GM10266 (cell line): ENCODE measurements at regions not wholly inside any gene's neighbourhood (a gene's known extent, or its start where the extent isn't known, plus 50 kb on each side); places are given as distances from the start of the nearest gene placed in this dataset.

Experiments used
- DNase-seq: peaks from one replicate; pipeline ENCODE4 v3.0.0; 2012; ENCODE audit errors: extremely low spot score
- TF ChIP-seq, protein P1 (sequence below): IDR thresholded peaks from 2 replicates; pipeline ENCODE4 v1.5.1; 2012; ENCODE audit warnings: mild to moderate bottlenecking, low read depth; ENCODE audit not compliant: control insufficient read depth, insufficient read depth; ENCODE audit errors: missing control alignments

DNA sequence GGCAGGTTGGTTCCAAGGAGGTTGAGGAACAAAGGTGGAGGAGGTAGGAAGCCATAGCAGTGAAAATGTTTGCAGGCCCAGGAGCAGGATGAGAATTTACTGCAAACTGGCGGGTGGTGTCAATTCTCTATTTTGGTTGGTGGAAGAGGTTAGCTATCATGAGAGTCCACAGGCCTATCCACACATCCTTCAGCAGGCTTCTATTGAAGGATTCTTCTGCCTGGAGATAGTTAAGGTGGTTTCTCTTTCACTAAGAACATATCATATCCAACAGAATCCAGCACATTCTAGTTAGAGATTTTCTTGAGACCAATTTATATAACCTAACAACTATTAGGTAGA is 68.9 kb upstream of the DYRK2 start:
- TF ChIP-seq, protein P1, sequence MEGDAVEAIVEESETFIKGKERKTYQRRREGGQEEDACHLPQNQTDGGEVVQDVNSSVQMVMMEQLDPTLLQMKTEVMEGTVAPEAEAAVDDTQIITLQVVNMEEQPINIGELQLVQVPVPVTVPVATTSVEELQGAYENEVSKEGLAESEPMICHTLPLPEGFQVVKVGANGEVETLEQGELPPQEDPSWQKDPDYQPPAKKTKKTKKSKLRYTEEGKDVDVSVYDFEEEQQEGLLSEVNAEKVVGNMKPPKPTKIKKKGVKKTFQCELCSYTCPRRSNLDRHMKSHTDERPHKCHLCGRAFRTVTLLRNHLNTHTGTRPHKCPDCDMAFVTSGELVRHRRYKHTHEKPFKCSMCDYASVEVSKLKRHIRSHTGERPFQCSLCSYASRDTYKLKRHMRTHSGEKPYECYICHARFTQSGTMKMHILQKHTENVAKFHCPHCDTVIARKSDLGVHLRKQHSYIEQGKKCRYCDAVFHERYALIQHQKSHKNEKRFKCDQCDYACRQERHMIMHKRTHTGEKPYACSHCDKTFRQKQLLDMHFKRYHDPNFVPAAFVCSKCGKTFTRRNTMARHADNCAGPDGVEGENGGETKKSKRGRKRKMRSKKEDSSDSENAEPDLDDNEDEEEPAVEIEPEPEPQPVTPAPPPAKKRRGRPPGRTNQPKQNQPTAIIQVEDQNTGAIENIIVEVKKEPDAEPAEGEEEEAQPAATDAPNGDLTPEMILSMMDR, result no peak
- DNase-seq, result no peak

DNA sequence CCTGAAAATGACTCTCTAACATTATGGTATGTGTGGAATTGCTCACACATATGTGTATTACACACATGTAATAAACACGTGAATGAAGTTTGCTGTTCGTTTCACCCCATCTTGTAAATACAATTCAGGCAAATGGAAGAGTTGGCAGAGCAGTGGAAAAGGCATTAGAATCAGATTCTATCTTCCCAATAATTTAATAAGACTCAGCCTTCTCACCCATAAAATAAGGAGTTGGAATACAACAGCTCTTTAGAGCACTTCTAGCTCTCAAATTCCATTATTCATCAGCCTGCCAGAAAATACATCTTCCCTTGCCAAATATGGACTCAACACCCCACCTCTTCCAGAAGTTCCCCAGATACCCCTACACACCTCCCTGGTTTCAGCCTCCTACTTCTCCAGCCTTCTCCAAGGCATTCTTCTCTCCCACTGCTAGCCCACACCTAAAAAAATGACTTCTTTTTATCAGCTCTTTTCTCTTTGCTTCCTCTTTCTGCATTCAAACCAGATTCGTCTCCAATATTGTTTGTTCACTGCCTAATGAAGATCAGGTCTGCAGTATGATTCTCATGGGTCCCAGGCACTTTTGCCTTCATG is 66.2 kb upstream of the DYRK2 start:
- TF ChIP-seq, protein P1, result no peak
- DNase-seq, result no peak

DNA sequence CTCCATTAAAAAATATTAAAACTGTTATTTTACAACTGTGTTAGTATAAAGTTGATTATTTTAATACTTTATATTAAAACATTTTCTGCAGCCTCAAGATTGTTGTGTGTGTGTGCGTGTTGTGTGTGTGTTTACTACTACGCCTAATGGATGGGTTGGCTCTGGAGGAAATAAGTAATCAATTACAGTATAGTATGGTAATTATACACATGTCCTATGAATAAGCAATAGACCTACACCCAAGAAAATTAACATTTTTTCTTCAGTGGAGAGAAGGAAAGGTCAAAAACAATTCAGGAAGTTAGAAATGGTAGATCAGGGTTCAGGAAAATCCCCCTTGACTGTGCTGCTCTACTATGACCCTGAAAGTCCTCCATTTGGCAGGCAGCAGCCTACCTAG is 65.7 kb upstream of the DYRK2 start:
- no peak for DNase-seq
- TF ChIP-seq, protein P1, result no peak

DNA sequence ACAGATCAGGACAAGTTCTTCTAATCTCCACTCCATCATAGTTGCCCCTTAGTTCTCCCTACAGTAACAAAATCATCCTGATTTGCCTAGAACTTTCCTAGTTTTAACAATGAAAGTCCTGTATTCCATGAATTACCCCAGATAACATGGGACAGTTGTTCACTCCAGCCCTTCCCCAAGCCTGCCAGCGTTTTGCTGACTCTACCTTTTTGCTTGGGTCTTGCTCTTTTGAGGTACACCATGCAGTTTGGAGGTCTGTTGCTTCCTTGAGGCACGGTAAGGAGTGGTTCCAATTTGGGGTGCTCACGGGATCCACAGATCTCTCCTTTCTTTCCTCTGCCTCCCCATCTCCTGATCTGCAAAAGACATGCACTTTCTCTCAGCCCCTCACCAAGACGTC is 61.6 kb upstream of the DYRK2 start:
- TF ChIP-seq, protein P1, result no peak
- no peak for DNase-seq

DNA sequence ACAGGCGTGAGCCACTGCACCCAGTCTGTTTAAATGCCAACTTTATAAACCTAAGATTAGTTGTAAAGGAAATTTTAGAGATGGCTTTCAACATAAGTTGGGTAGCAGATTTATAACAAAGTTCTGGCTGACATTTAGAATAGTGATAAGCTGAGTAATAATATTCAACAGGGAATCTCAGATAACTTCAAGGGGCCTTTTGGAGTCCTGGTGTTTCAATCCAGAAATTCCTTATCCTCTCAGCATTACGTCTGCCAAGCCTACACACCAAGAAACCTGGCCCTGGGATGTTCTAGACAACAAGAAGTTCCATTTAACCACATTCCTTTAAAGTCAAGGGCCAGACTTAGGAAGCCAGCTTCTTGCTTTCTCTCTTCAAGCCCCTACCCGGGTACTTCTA is 59.5 kb upstream of the DYRK2 start:
- TF ChIP-seq, protein P1, result no peak
- DNase-seq, result no peak

DNA sequence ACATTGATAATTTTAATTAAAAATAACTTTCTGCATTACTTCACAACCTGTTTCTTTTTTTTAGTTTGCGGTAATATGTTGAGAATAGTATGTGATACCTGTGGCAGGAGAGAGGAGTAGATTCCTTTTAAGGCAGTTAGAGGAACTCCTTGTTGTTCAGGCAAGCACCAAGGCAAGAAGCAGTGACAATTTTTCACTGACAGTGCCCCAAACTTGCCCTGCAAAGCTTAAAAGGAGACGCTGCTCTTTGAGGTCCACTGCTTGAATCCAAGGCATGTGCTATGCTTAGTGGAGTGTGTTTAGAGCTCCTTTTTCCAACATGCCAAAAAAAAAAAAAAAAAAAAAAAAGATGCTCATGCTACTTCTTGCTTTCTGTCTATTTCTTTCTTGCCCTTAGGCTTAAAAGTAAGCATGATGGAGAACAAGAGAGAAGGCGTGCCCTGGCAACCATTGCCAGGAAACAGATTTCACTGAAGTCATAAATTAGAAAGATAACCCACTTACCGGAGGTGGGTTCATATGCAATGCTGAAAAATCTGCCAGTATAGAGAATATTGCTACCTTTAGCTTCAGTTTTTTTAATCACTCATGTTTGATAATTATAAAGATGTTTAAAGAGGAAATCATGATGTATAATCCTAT is 58.3 kb upstream of the DYRK2 start:
- DNase-seq, result no peak
- TF ChIP-seq, protein P1, result no peak

DNA sequence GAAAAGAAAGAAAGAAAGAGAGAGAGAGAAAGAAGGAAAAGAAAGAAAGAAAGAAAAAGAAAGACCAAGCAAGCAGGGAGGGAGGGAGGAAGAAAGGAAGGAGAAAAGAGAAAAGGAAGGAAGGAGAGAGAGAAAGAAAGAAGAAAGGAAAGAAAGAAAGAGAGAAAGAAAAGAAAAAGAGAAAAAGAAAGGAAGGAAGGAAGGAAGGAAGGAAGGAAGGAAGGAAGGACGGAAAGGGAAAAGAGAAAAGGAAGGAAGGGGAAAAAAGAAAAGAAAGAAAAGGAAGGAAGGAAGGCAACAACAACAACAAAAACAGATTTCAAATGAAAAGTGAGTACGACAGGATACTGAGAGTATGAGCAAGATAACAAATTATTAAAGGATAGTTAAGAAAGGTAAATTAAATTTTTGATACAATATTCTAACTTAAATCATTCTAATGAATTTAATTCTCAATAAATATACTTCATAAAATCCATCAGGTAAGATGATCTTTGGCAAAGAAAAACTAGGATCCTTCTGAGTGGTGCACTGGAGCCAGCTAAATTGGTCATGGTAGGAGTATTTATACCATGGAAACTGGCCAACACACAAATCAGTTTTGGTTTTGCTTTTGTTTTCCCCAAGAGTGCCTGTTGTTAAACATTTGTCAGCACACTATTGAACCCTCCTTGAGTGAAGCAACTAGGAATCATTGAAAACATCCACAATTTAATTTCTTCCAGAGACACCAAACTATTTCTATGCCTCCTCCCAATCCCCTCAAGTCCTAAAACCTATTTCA is 56.1 kb upstream of the DYRK2 start:
- TF ChIP-seq, protein P1, result no peak
- DNase-seq, result peak; percentile 20
